ENCODE measurements at regions not wholly inside any gene's neighbourhood (a gene's known extent, or its start where the extent isn't known, plus 50 kb on each side); places are given as distances from the start of the nearest gene placed in this dataset.

- Histone ChIP-seq H3K36me3 (ENCODE audit: low read depth, missing control alignments) (no peaks in the 10 kb centered on the region), H3K4me1 (no peaks in the 10 kb centered on the region), H3K4me3 (no peak overlapping the region), H3K9me3 (no peaks in the 10 kb centered on the region), H3K27me3 (no peaks in the 10 kb centered on the region), H3K27ac (no peak overlapping the region)
- WGBS, 2 donors: 42 to 61% methylated on average over 3 of the region's 3 CpGs
- intact Hi-C loops (cut with DNase I; ENCODE audit: low total_unique reads): no loop called here
- DNase-seq: no peak
- TF ChIP-seq CTCF (IDR thresholded peaks at IDR 0.05) (no peak), POLR2A (IDR thresholded peaks at IDR 0.05) (no peak)
Measured at GRCh38 chrX:42602136-42602535, 175.8 kb downstream of the PPP1R2C start.

- no peaks in the 10 kb centered on the region for H3K4me1 ChIP-seq
- no peaks in the 10 kb centered on the region for H3K27me3 ChIP-seq
- H3K9me3 ChIP-seq: no peaks in the 10 kb centered on the region
- TF ChIP-seq POLR2A (IDR thresholded peaks at IDR 0.05) (no peak), CTCF (IDR thresholded peaks at IDR 0.05) (no peak)
- WGBS, 2 donors: 53 to 71% methylated on average over 4 of the region's 4 CpGs
- H3K27ac ChIP-seq: no peak overlapping the region
- H3K36me3 ChIP-seq (ENCODE audit: low read depth, missing control alignments): no peaks in the 10 kb centered on the region
- DNase-seq: no peak
- intact Hi-C loops (cut with DNase I; ENCODE audit: low total_unique reads): no loop called here
- H3K4me3 ChIP-seq: no peak overlapping the region
Measured at GRCh38 chrX:42597481-42597880, 180.5 kb downstream of the PPP1R2C start.

GRCh38 chrX:42585842-42586621 is 191.9 kb downstream of the PPP1R2C start:
- TF ChIP-seq POLR2A (IDR thresholded peaks at IDR 0.05) (no peak), CTCF (IDR thresholded peaks at IDR 0.05) (no peak)
- H3K27me3 ChIP-seq: no peaks in the 10 kb centered on the region
- 34 to 64% methylated on average over 2 of the region's 2 CpGs for WGBS, 2 donors
- intact Hi-C loops (cut with DNase I; ENCODE audit: low total_unique reads): no loop called here
- no peak overlapping the region for H3K27ac ChIP-seq
- no peaks in the 10 kb centered on the region for H3K36me3 ChIP-seq (ENCODE audit: low read depth, missing control alignments)
- no peaks in the 10 kb centered on the region for H3K4me1 ChIP-seq
- no peak overlapping the region for H3K4me3 ChIP-seq
- no peaks in the 10 kb centered on the region for H3K9me3 ChIP-seq
- DNase-seq: no peak

- TF ChIP-seq CTCF (IDR thresholded peaks at IDR 0.05): no peak
- TF ChIP-seq POLR2A (IDR thresholded peaks at IDR 0.05): no peak
- H3K9me3 ChIP-seq: no peaks in the 10 kb centered on the region
- WGBS, 2 donors: 79 to 82% methylated on average over 3 of the region's 3 CpGs
- H3K4me3 ChIP-seq: no peak overlapping the region
- intact Hi-C loops (cut with DNase I; ENCODE audit: low total_unique reads): no loop called here
- DNase-seq: no peak
- H3K27me3 ChIP-seq: no peaks in the 10 kb centered on the region
- no peaks in the 10 kb centered on the region for H3K36me3 ChIP-seq (ENCODE audit: low read depth, missing control alignments)
- no peaks in the 10 kb centered on the region for H3K4me1 ChIP-seq
- no peak overlapping the region for H3K27ac ChIP-seq
Measured at GRCh38 chrX:42577936-42578470, 200.0 kb downstream of the PPP1R2C start.

- intact Hi-C loops (cut with DNase I; ENCODE audit: low total_unique reads): no loop called here
- H3K27ac ChIP-seq: no peak overlapping the region
- no peaks in the 10 kb centered on the region for H3K36me3 ChIP-seq (ENCODE audit: low read depth, missing control alignments)
- no peak overlapping the region for H3K4me3 ChIP-seq
- TF ChIP-seq CTCF (IDR thresholded peaks at IDR 0.05) (no peak), POLR2A (IDR thresholded peaks at IDR 0.05) (no peak)
- WGBS, 2 donors: 15 to 62% methylated on average over 1 of the region's 1 CpG
- no peaks in the 10 kb centered on the region for H3K9me3 ChIP-seq
- H3K4me1 ChIP-seq: no peaks in the 10 kb centered on the region
- DNase-seq: no peak
- no peaks in the 10 kb centered on the region for H3K27me3 ChIP-seq
Measured at GRCh38 chrX:42567268-42567667, 210.7 kb downstream of the PPP1R2C start.
